ENCODE measurements at regions not wholly inside any gene's neighbourhood (a gene's known extent, or its start where the extent isn't known, plus 50 kb on each side); places are given as distances from the start of the nearest gene placed in this dataset.

DNA sequence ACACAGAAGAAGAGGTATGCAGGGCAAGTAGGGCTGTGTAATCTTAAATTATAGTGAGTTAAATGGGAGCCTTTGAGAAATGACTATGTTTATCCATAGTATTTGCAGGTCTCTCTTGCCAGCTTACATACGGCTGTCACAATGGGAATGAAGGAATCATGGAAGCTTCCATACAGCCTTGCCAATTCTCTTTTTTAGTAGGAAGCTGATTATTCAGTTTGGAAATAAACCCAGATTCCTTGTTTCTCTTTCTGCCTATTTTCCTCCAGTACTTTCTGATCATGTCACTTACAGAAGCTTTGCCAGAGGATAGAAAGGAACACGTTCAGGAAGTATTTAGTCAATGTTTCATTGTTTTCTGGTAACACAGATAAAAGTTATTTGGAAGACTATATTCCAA lies 217.4 kb upstream of the DIO2 start:
- DNase-seq (ENCODE audit: low spot score) = no peak
- no peaks in the 10 kb centered on the region for H3K9me3 Mint-ChIP-seq
- CTCF ChIA-PET = no interaction called here
- no peak for TF ChIP-seq ATF6 (CRISPR knock-in tag; IDR thresholded peaks at IDR 0.05)
- POLR2A ChIA-PET = interaction anchor here (0.6 kb wide), 1 partner anchor 18 kb away, joined by 3 read pairs; no protein-coding TSS in a partner anchor
- H3K36me3 Mint-ChIP-seq = no peaks in the 10 kb centered on the region
- no peaks in the 10 kb centered on the region for H3K4me1 Mint-ChIP-seq
- no peaks in the 10 kb centered on the region for H3K27me3 Mint-ChIP-seq (ENCODE audit: low read depth)
- H3K4me3 Mint-ChIP-seq = no peak overlapping the region
- no peak for ATAC-seq
- H3K27ac Mint-ChIP-seq = no peak overlapping the region

GRCh38 chr14:80428171-80428570 lies 216.9 kb upstream of the DIO2 start:
- no peak for ATAC-seq
- Mint-ChIP-seq H3K9me3 (no peaks in the 10 kb centered on the region), H3K4me3 (no peak overlapping the region), H3K27ac (no peak overlapping the region), H3K27me3 (ENCODE audit: low read depth) (no peaks in the 10 kb centered on the region), H3K4me1 (no peaks in the 10 kb centered on the region), H3K36me3 (no peaks in the 10 kb centered on the region)
- ChIA-PET CTCF (no interaction called here), POLR2A (interaction anchor here (0.6 kb wide), 1 partner anchor 19 kb away, joined by 3 read pairs; no protein-coding TSS in a partner anchor)
- no peak for DNase-seq (ENCODE audit: low spot score)
- TF ChIP-seq, protein P1, sequence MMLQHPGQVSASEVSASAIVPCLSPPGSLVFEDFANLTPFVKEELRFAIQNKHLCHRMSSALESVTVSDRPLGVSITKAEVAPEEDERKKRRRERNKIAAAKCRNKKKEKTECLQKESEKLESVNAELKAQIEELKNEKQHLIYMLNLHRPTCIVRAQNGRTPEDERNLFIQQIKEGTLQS (CRISPR knock-in tag; conservative IDR thresholded peaks at IDR 0.05) = no peak
- TF ChIP-seq NFE2L1 (CRISPR knock-in tag; IDR thresholded peaks at IDR 0.05) = no peak
- TF ChIP-seq, protein P2, sequence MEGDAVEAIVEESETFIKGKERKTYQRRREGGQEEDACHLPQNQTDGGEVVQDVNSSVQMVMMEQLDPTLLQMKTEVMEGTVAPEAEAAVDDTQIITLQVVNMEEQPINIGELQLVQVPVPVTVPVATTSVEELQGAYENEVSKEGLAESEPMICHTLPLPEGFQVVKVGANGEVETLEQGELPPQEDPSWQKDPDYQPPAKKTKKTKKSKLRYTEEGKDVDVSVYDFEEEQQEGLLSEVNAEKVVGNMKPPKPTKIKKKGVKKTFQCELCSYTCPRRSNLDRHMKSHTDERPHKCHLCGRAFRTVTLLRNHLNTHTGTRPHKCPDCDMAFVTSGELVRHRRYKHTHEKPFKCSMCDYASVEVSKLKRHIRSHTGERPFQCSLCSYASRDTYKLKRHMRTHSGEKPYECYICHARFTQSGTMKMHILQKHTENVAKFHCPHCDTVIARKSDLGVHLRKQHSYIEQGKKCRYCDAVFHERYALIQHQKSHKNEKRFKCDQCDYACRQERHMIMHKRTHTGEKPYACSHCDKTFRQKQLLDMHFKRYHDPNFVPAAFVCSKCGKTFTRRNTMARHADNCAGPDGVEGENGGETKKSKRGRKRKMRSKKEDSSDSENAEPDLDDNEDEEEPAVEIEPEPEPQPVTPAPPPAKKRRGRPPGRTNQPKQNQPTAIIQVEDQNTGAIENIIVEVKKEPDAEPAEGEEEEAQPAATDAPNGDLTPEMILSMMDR (IDR thresholded peaks at IDR 0.05) = no peak
- no peak for TF ChIP-seq OVOL2 (CRISPR knock-in tag; IDR thresholded peaks at IDR 0.05; ENCODE audit: borderline replicate concordance)
- TF ChIP-seq, protein P3, sequence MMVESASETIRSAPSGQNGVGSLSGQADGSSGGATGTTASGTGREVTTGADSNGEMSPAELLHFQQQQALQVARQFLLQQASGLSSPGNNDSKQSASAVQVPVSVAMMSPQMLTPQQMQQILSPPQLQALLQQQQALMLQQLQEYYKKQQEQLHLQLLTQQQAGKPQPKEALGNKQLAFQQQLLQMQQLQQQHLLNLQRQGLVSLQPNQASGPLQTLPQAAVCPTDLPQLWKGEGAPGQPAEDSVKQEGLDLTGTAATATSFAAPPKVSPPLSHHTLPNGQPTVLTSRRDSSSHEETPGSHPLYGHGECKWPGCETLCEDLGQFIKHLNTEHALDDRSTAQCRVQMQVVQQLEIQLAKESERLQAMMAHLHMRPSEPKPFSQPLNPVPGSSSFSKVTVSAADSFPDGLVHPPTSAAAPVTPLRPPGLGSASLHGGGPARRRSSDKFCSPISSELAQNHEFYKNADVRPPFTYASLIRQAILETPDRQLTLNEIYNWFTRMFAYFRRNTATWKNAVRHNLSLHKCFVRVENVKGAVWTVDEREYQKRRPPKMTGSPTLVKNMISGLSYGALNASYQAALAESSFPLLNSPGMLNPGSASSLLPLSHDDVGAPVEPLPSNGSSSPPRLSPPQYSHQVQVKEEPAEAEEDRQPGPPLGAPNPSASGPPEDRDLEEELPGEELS (CRISPR knock-in tag; IDR thresholded peaks at IDR 0.05) = no peak
- TF ChIP-seq SP1 (CRISPR knock-in tag; conservative IDR thresholded peaks at IDR 0.05) = no peak
- TF ChIP-seq ZSCAN18 (CRISPR knock-in tag; IDR thresholded peaks at IDR 0.05) = no peak
- no peak for TF ChIP-seq ELF4 (CRISPR knock-in tag; IDR thresholded peaks at IDR 0.05; ENCODE audit: low read depth)
- TF ChIP-seq SOX15 (CRISPR knock-in tag; IDR thresholded peaks at IDR 0.05) = no peak
- no peak for TF ChIP-seq GTF2I (CRISPR knock-in tag; conservative IDR thresholded peaks at IDR 0.05)

GRCh38 chr14:80427101-80427500 lies 215.8 kb upstream of the DIO2 start:
- DNase-seq (ENCODE audit: low spot score) (no peak), ATAC-seq (no peak)
- H3K4me3 Mint-ChIP-seq = no peak overlapping the region
- H3K27ac Mint-ChIP-seq = no peak overlapping the region
- H3K4me1 Mint-ChIP-seq = no peaks in the 10 kb centered on the region
- POLR2A ChIA-PET = no interaction called here
- H3K36me3 Mint-ChIP-seq = no peaks in the 10 kb centered on the region
- CTCF ChIA-PET = no interaction called here
- no peaks in the 10 kb centered on the region for H3K27me3 Mint-ChIP-seq (ENCODE audit: low read depth)
- no peaks in the 10 kb centered on the region for H3K9me3 Mint-ChIP-seq
- TF ChIP-seq MYBL2 (CRISPR knock-in tag; IDR thresholded peaks at IDR 0.05) = no peak
- TF ChIP-seq EMX1 (CRISPR knock-in tag; IDR thresholded peaks at IDR 0.05) = no peak
- no peak for TF ChIP-seq NFYB (CRISPR knock-in tag; conservative IDR thresholded peaks at IDR 0.05; ENCODE audit: low read depth)
- no peak for TF ChIP-seq AFF4 (CRISPR knock-in tag; IDR thresholded peaks at IDR 0.05; ENCODE audit: borderline replicate concordance)
- no peak for TF ChIP-seq PREB (CRISPR knock-in tag; IDR thresholded peaks at IDR 0.05; ENCODE audit: borderline replicate concordance)
- no peak for TF ChIP-seq SMAD3 (CRISPR knock-in tag; IDR thresholded peaks at IDR 0.05; ENCODE audit: borderline replicate concordance)
- TF ChIP-seq, protein P4, sequence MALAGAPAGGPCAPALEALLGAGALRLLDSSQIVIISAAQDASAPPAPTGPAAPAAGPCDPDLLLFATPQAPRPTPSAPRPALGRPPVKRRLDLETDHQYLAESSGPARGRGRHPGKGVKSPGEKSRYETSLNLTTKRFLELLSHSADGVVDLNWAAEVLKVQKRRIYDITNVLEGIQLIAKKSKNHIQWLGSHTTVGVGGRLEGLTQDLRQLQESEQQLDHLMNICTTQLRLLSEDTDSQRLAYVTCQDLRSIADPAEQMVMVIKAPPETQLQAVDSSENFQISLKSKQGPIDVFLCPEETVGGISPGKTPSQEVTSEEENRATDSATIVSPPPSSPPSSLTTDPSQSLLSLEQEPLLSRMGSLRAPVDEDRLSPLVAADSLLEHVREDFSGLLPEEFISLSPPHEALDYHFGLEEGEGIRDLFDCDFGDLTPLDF (CRISPR knock-in tag; IDR thresholded peaks at IDR 0.05) = no peak
